ENCODE measurements at regions not wholly inside any gene's neighbourhood (a gene's known extent, or its start where the extent isn't known, plus 50 kb on each side); places are given as distances from the start of the nearest gene placed in this dataset.

DNA sequence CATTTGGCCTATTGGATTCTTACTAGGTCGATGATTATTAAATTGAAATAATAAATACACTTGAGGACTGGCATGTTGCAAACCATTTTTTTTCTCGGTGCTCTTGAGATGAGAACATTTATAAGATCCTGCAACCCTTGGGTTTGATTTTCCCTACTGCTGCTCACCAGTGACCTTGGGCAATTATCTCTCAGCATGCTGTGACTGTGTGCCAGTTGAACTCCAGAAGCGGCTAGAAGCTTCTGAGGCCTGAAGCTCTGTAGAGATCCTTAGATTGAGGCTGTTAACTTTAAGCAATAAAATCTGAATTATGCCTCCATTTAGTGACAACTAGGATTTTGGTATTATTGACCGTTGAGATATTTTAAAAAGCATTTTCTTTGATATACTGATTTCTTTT lies 489.8 kb downstream of the MAT2B start:
- Histone ChIP-seq H3K27me3 (no peaks in the 10 kb centered on the region), H3K27ac (no peak overlapping the region), H3K36me3 (no peaks in the 10 kb centered on the region)

DNA sequence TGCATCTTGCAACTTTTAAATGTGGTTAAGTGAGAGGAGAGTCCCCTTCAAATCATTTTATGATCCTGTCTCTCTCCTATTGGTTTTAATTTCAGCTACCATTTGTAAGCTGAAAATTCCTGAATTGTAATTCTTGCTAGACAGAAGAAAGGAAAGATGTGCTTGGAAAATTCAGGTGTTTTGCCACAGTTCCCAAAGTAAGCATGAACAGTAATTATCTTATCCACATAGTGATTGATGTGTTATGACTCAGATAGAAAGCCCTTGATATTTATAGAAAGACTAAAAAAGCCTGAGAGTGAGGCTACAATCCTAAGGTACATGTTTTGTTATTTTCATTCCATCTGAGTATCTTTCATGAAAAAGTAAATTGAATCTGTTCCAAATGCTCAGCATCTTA lies 492.5 kb downstream of the MAT2B start:
- DNase-seq (no peak), ATAC-seq (no peak)
- peaks cover 0 to 3% of the 10 kb centered on the region in 2 donors for H3K4me1 ChIP-seq
- no peaks in the 10 kb centered on the region for H3K9me3 ChIP-seq
- intact Hi-C loops (cut with DNase I; ENCODE audit: low total_unique reads), result no loop called here
- no peaks in the 10 kb centered on the region for H3K36me3 ChIP-seq
- no peaks in the 10 kb centered on the region for H3K27me3 ChIP-seq
- in situ Hi-C loops (cut with MboI; ENCODE audit: low sequenced_read_pairs in 4 of 4), result no loop called here
- TF ChIP-seq, protein P1, sequence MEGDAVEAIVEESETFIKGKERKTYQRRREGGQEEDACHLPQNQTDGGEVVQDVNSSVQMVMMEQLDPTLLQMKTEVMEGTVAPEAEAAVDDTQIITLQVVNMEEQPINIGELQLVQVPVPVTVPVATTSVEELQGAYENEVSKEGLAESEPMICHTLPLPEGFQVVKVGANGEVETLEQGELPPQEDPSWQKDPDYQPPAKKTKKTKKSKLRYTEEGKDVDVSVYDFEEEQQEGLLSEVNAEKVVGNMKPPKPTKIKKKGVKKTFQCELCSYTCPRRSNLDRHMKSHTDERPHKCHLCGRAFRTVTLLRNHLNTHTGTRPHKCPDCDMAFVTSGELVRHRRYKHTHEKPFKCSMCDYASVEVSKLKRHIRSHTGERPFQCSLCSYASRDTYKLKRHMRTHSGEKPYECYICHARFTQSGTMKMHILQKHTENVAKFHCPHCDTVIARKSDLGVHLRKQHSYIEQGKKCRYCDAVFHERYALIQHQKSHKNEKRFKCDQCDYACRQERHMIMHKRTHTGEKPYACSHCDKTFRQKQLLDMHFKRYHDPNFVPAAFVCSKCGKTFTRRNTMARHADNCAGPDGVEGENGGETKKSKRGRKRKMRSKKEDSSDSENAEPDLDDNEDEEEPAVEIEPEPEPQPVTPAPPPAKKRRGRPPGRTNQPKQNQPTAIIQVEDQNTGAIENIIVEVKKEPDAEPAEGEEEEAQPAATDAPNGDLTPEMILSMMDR (IDR thresholded peaks at IDR 0.05 in 4 of 5, conservative IDR thresholded peaks at IDR 0.05 in 1 of 5), result no peak
- no peak for TF ChIP-seq POLR2A (IDR thresholded peaks at IDR 0.05)
- no peak overlapping the region for H3K27ac ChIP-seq
- no peak overlapping the region for H3K4me3 ChIP-seq

More for the DNA sequence above, 489.8 kb downstream of the MAT2B start:
- DNase-seq (no peak), ATAC-seq (no peak)
- TF ChIP-seq, protein P1 (IDR thresholded peaks at IDR 0.05 in 4 of 5, conservative IDR thresholded peaks at IDR 0.05 in 1 of 5), result no peak
- no peak for TF ChIP-seq POLR2A (IDR thresholded peaks at IDR 0.05)
- intact Hi-C loops (cut with DNase I; ENCODE audit: low total_unique reads) (no loop called here), in situ Hi-C loops (cut with MboI; ENCODE audit: low sequenced_read_pairs in 4 of 4) (no loop called here)
- Histone ChIP-seq H3K4me3 (no peak overlapping the region), H3K9me3 (no peaks in the 10 kb centered on the region), H3K4me1 (no peaks in the 10 kb centered on the region)

DNA sequence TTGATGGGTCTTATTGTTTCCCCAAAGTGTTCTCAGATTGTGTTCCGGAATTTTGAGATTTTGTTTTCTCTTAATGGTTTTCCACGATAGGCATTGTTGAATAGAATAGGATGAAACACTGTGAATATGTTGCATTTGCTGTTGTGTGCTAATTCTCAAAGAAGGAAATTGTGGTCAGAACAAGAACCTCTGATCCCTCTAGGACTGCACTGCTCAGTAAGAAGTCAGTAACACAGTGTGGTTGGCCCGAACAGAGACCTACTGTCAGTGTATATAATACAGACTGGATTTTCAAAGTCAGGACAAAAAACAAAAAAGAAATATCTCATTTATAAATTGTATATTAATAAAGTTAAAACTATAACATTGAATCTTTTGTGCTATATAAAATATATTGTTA lies 494.8 kb downstream of the MAT2B start:
- no peak overlapping the region for H3K27ac ChIP-seq
- intact Hi-C loops (cut with DNase I; ENCODE audit: low total_unique reads), result no loop called here

DNA sequence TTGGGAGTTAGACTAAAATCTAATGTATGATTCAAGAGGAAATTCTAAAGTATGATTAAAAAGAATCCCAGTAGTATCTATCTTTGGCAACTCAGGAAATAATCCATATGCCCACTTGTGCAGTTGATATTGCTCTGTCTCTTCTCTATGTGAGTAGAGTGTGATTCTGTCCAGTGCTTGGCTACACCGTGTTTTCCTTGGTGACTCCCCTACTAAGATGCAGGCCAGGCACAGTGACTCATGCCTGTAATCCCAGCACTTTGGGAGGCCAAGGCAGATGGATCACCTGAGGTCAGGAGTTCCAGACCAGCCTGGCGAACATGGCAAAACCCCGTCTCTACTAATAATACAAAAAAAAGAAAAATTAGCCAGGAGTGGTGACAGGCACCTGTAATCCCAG lies 495.4 kb downstream of the MAT2B start:
- in situ Hi-C loops (cut with MboI; ENCODE audit: low sequenced_read_pairs in 4 of 4), result loop anchor here in 2 of 4 donors (25.0 kb wide), 2 partner anchors 511 to 1211 kb away; no protein-coding TSS in a partner anchor

More for the DNA sequence above, 494.8 kb downstream of the MAT2B start:
- Histone ChIP-seq H3K4me3 (no peak overlapping the region), H3K9me3 (no peaks in the 10 kb centered on the region), H3K4me1 (peaks cover 0 to 3% of the 10 kb centered on the region in 2 donors), H3K36me3 (no peaks in the 10 kb centered on the region), H3K27me3 (no peaks in the 10 kb centered on the region)
- DNase-seq (no peak), ATAC-seq (no peak)
- in situ Hi-C loops (cut with MboI; ENCODE audit: low sequenced_read_pairs in 4 of 4), result loop anchor here in 2 of 4 donors (25.0 kb wide), 2 partner anchors 512 to 1212 kb away; no protein-coding TSS in a partner anchor
- TF ChIP-seq POLR2A (IDR thresholded peaks at IDR 0.05), result no peak
- TF ChIP-seq, protein P1 (IDR thresholded peaks at IDR 0.05 in 4 of 5, conservative IDR thresholded peaks at IDR 0.05 in 1 of 5), result no peak

More for the DNA sequence above, 495.4 kb downstream of the MAT2B start:
- Histone ChIP-seq H3K36me3 (no peaks in the 10 kb centered on the region), H3K4me3 (no peak overlapping the region), H3K9me3 (no peaks in the 10 kb centered on the region), H3K27ac (no peak overlapping the region), H3K4me1 (peaks cover 0 to 3% of the 10 kb centered on the region in 2 donors), H3K27me3 (no peaks in the 10 kb centered on the region)
- ATAC-seq, result no peak
- no peak for DNase-seq
- intact Hi-C loops (cut with DNase I; ENCODE audit: low total_unique reads), result no loop called here
- no peak for TF ChIP-seq POLR2A (IDR thresholded peaks at IDR 0.05)
- TF ChIP-seq, protein P1 (IDR thresholded peaks at IDR 0.05 in 4 of 5, conservative IDR thresholded peaks at IDR 0.05 in 1 of 5), result no peak

All from gastrocnemius medialis (tissue), 4 donors.